ENCODE measurements at regions not wholly inside any gene's neighbourhood (a gene's known extent, or its start where the extent isn't known, plus 50 kb on each side); places are given as distances from the start of the nearest gene placed in this dataset.

- no peak overlapping the region for H2BK15ac ChIP-seq (ENCODE audit: low read depth, low read length)
- H3K79me2 ChIP-seq (ENCODE audit: insufficient read depth, low read length), result no peaks in the 10 kb centered on the region
- H3K4me3 Mint-ChIP-seq, result no peak overlapping the region
- H2BK20ac ChIP-seq (ENCODE audit: low read depth, low read length, poor library complexity, severe bottlenecking), result no peak overlapping the region
- no peaks in the 10 kb centered on the region for H3K4me1 ChIP-seq (ENCODE audit: insufficient read depth, low read length)
- no peak overlapping the region for H3K56ac ChIP-seq (ENCODE audit: insufficient read length, low read depth, low read length)
- H4K5ac ChIP-seq (ENCODE audit: insufficient read length, low read depth, low read length), result no peak overlapping the region
- H2AK5ac ChIP-seq (ENCODE audit: insufficient read length, low read length), result no peak overlapping the region
- H2AFZ ChIP-seq (ENCODE audit: low read length), result peak overlapping the region; percentile 82
- no peaks in the 10 kb centered on the region for H3K27me3 ChIP-seq (ENCODE audit: insufficient read depth, low read length)
- H3K4me1 Mint-ChIP-seq, result no peaks in the 10 kb centered on the region; a peak in 1 of 4 replicates
- H3K9ac ChIP-seq (ENCODE audit: extremely low read depth, insufficient read length, low read length), result no peak overlapping the region
- H3K9me3 ChIP-seq (ENCODE audit: control insufficient read depth, low read depth, low read length), result no peaks in the 10 kb centered on the region
- H3K23ac ChIP-seq (ENCODE audit: insufficient read length, low read depth, low read length), result no peak overlapping the region
- no peak overlapping the region for H2BK120ac ChIP-seq (ENCODE audit: low read depth, low read length, poor library complexity, severe bottlenecking)
- H3K27me3 Mint-ChIP-seq (ENCODE audit: low read depth), result no peaks in the 10 kb centered on the region
- H2BK5ac ChIP-seq (ENCODE audit: insufficient read length, low read length), result no peak overlapping the region
- peaks cover 0 to 2% of the 10 kb centered on the region in 2 experiments; a peak in 2 of 5 replicates for H3K9me3 Mint-ChIP-seq
- H3K4ac ChIP-seq (ENCODE audit: low read depth, low read length), result no peak overlapping the region
- no peak for TF ChIP-seq CTCF (conservative IDR thresholded peaks at IDR 0.05)
- H3K27ac Mint-ChIP-seq, result peak overlapping the region in 1 of 3 experiments; percentile 74; a peak in 2 of 7 replicates
- no peaks in the 10 kb centered on the region for H3K23me2 ChIP-seq (ENCODE audit: insufficient read length, low read depth, low read length, poor library complexity, severe bottlenecking)
- H4K91ac ChIP-seq (ENCODE audit: insufficient read length, low read depth, low read length), result no peak overlapping the region
- no peak overlapping the region for H3K14ac ChIP-seq (ENCODE audit: insufficient read depth, low read length)
- no peak overlapping the region for H3T11ph ChIP-seq (ENCODE audit: low read length)
- H2BK12ac ChIP-seq (ENCODE audit: insufficient read length, low read depth, low read length), result no peak overlapping the region
- no peaks in the 10 kb centered on the region for H4K20me1 ChIP-seq (ENCODE audit: control insufficient read depth, insufficient read depth, insufficient read length)
- no peak overlapping the region for H3K18ac ChIP-seq (ENCODE audit: insufficient read length, low read depth, low read length)
- no peak for DNase-seq
- no peak overlapping the region for H3K27ac ChIP-seq (ENCODE audit: insufficient read length, low read depth, low read length)
- H3K36me3 Mint-ChIP-seq (ENCODE audit: insufficient read depth in 1 of 3, low read depth in 3 of 3), result no peaks in the 10 kb centered on the region; a peak in 1 of 7 replicates
- H4K8ac ChIP-seq (replicated peaks; ENCODE audit: insufficient read length, low read depth, low read length), result peak overlapping the region; percentile 84
- no peak overlapping the region for H3K4me2 ChIP-seq (ENCODE audit: insufficient read depth, insufficient read length, low read length)
- WGBS (ENCODE audit: extremely low coverage, insufficient read length, low lambda C conversion rate), result no CpG with 5 or more reads among the region's 3 CpGs
- no peaks in the 10 kb centered on the region for H3K79me1 ChIP-seq (ENCODE audit: insufficient read depth, low read depth, low read length, poor library complexity, severe bottlenecking)
Measured at GRCh38 chr3:163671201-163671600, 1407.1 kb downstream of the SI start.
